Adrenal gland (tissue), 5 donors: ENCODE measurements at regions not wholly inside any gene's neighbourhood (a gene's known extent, or its start where the extent isn't known, plus 50 kb on each side); places are given as distances from the start of the nearest gene placed in this dataset.
"Not testable (repeated sequence)": the region's sequence is repeated elsewhere in the genome, so short reads cannot be mapped to it uniquely, and the experiment has no call there.

Experiments used
- POLR2A ChIP-seq, 2 donors: fragments of 450-650 bp; IDR thresholded peaks; one replicate each; pipeline ENCODE4 v1.6.1; 2017; ENCODE audit warnings: antibody characterized with exemption in 2 of 2, mild to moderate bottlenecking in 2 of 2, moderate library complexity in 1 of 2
- TF ChIP-seq, protein P1 (sequence below), 6 experiments: fragments of 450-650 bp in 4 of 6; fragments of 200-600 bp in 2 of 6; sonication (generic) in 1 of 6; IDR thresholded peaks; 1 replicate in 5 of 6; 2 replicates in 1 of 6; pipeline versions ENCODE4 v1.5.1 to v1.8.0; 2016 to 2021; ENCODE audit warnings: antibody characterized with exemption in 6 of 6, mild to moderate bottlenecking in 2 of 6, moderate library complexity in 1 of 6
- donor health status: DM: no; HTN: no; CAD: no.

DNA sequence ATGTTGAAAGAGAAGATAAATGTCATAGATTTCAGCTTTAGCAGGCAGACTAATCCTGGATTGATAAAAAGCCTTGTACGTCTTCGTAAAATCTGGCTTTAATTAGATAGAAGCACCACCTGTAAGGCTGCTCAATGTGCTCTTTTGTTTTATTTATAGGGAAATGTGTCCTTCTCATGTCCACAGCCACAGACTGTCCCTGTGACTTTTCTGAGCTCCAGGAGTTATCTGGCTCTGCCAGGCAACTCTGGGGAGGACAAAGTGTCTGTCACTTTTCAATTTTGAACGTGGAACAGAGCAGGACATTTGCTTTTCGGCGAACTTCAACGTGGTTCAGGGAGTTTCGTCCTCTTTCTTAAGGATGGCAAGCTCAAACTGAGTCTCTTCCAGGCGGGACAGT is 203.0 kb upstream of the SPATA31A3 start:
- TF ChIP-seq POLR2A (IDR thresholded peaks at IDR 0.05): not testable (repeated sequence)
- TF ChIP-seq, protein P1, sequence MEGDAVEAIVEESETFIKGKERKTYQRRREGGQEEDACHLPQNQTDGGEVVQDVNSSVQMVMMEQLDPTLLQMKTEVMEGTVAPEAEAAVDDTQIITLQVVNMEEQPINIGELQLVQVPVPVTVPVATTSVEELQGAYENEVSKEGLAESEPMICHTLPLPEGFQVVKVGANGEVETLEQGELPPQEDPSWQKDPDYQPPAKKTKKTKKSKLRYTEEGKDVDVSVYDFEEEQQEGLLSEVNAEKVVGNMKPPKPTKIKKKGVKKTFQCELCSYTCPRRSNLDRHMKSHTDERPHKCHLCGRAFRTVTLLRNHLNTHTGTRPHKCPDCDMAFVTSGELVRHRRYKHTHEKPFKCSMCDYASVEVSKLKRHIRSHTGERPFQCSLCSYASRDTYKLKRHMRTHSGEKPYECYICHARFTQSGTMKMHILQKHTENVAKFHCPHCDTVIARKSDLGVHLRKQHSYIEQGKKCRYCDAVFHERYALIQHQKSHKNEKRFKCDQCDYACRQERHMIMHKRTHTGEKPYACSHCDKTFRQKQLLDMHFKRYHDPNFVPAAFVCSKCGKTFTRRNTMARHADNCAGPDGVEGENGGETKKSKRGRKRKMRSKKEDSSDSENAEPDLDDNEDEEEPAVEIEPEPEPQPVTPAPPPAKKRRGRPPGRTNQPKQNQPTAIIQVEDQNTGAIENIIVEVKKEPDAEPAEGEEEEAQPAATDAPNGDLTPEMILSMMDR (IDR thresholded peaks at IDR 0.05): not testable (repeated sequence)
